Ectodermal cell (in vitro differentiated cells): ENCODE measurements at regions not wholly inside any gene's neighbourhood (a gene's known extent, or its start where the extent isn't known, plus 50 kb on each side); places are given as distances from the start of the nearest gene placed in this dataset.

Experiments
- H3K27ac ChIP-seq: 2 replicates; pipeline ENCODE4 v1.7.0; 2013; ENCODE audit warnings: mild to moderate bottlenecking, low read depth, low read length; ENCODE audit not compliant: insufficient read depth, poor library complexity, severe bottlenecking
- H3K27me3 ChIP-seq: 2 replicates; pipeline ENCODE4 v1.7.0; 2013; ENCODE audit warnings: mild to moderate bottlenecking, low read length; ENCODE audit not compliant: insufficient read depth, control insufficient read depth, poor library complexity, severe bottlenecking
- H3K36me3 ChIP-seq: one replicate; pipeline ENCODE4 v1.7.0; 2013; ENCODE audit warnings: low read length; ENCODE audit not compliant: control insufficient read depth, insufficient read depth
- H3K4me1 ChIP-seq: one replicate; pipeline ENCODE4 v1.7.0; 2013; ENCODE audit warnings: low read length; ENCODE audit not compliant: control insufficient read depth, insufficient read depth
- H3K4me3 ChIP-seq: 2 replicates; pipeline ENCODE4 v1.7.0; 2013; ENCODE audit warnings: low read depth, low read length, control low read depth; ENCODE audit not compliant: insufficient read depth
- H3K9me3 ChIP-seq: 2 replicates; pipeline ENCODE4 v1.7.0; 2013; ENCODE audit warnings: mild to moderate bottlenecking, low read length, moderate library complexity; ENCODE audit not compliant: control insufficient read depth
- WGBS, 2 experiments: methylation state at CpG; one replicate each; pipeline ENCODE4 v1.1.7; 2013; ENCODE audit warnings: missing lambda C conversion rate in 2 of 2; 5-methylcytosine and 5-hydroxymethylcytosine counted together

DNA sequence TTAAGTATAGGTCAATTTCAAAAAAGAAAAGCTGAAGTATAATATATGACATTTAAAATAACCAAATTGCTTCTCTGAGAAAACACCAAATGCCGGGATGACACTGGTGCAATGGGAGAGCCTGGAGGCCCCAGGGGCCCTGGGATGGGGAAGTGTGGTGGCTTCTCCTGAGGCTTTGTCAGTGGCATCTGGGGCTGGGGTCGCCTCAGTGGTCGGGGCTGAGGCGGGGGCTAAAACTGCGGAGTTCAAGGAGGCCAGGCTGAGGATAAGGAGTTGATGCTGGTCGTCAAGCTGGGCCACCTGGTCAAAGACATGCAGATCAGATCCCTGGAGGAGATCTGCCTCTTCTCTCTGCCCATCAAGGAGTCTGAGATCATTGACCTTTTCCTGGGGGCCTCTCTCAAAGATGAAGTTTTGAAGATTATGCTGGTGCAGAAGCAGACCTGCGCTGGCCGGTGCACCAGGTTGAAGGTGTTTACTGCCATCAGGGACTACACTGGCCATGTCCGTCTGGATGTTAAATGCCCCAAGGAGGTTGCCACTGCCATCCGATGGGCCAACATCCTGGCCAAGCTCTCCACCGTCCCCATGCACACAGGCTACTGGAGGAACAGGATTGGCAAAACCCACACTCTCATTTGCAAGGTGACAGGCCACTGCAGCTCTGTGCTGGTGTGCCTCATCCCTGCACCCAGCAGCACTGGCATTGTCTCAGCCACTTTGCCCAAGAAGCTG lies 660.1 kb upstream of the CCDC179 start:
- 94 to 97% methylated on average over 11 of the region's 11 CpGs for WGBS, 2 experiments
- no peak overlapping the region for H3K4me3 ChIP-seq
- H3K36me3 ChIP-seq, result no peaks in the 10 kb centered on the region
- no peaks in the 10 kb centered on the region for H3K9me3 ChIP-seq
- H3K27ac ChIP-seq, result no peak overlapping the region
- H3K27me3 ChIP-seq, result no peaks in the 10 kb centered on the region
- H3K4me1 ChIP-seq, result no peaks in the 10 kb centered on the region

GRCh38 chr11:23536907-23537306 lies 676.6 kb upstream of the CCDC179 start:
- H3K27me3 ChIP-seq, result no peaks in the 10 kb centered on the region
- H3K9me3 ChIP-seq, result no peaks in the 10 kb centered on the region
- 96 to 98% methylated on average over 3 to 4 of the region's 4 CpGs for WGBS, 2 experiments
- no peaks in the 10 kb centered on the region for H3K36me3 ChIP-seq
- no peak overlapping the region for H3K4me3 ChIP-seq
- no peak overlapping the region for H3K27ac ChIP-seq
- no peaks in the 10 kb centered on the region for H3K4me1 ChIP-seq

DNA sequence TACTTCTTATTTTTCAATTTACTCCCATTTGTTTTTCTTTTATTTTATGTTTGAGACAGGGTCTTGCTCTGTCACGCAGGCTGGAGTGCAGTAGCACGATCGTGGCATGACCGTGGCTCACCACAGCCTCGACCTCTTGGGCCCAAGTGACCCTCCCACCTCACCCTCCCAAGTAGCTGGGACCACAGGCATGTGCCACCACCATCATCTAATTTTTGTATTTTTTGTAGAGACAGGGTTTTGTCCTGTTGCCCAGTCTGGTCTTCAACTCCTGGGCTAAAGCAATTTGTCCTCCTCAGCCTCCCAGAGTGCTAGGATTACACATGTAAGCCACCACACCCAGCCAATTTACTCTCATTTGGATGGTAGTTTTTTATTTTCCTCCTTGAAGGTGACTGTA lies 679.3 kb upstream of the CCDC179 start:
- WGBS, 2 experiments, result 75 to 94% methylated on average over 5 of the region's 5 CpGs
- H3K36me3 ChIP-seq, result no peaks in the 10 kb centered on the region

GRCh38 chr11:23540101-23540561 lies 679.9 kb upstream of the CCDC179 start:
- Histone ChIP-seq H3K9me3 (no peaks in the 10 kb centered on the region), H3K27me3 (no peaks in the 10 kb centered on the region), H3K4me1 (no peaks in the 10 kb centered on the region), H3K4me3 (no peak overlapping the region), H3K27ac (no peak overlapping the region), H3K36me3 (no peaks in the 10 kb centered on the region)
- WGBS, 2 experiments, result 23 to 25% methylated on average over 8 of the region's 8 CpGs

More for the DNA sequence above, 679.3 kb upstream of the CCDC179 start:
- no peaks in the 10 kb centered on the region for H3K27me3 ChIP-seq
- H3K4me3 ChIP-seq, result no peak overlapping the region
- H3K9me3 ChIP-seq, result no peaks in the 10 kb centered on the region
- H3K4me1 ChIP-seq, result no peaks in the 10 kb centered on the region
- H3K27ac ChIP-seq, result no peak overlapping the region

GRCh38 chr11:23542189-23542588 lies 681.9 kb upstream of the CCDC179 start:
- Histone ChIP-seq H3K4me1 (no peaks in the 10 kb centered on the region), H3K4me3 (no peak overlapping the region), H3K27ac (no peak overlapping the region), H3K36me3 (no peaks in the 10 kb centered on the region), H3K27me3 (no peaks in the 10 kb centered on the region), H3K9me3 (no peaks in the 10 kb centered on the region)
- WGBS, 2 experiments, result no CpG with 5 or more reads among the region's 1 CpG

GRCh38 chr11:23542816-23543215 lies 682.5 kb upstream of the CCDC179 start:
- H3K9me3 ChIP-seq, result no peaks in the 10 kb centered on the region
- 100% methylated on average over 1 to 3 of the region's 3 CpGs for WGBS, 2 experiments
- H3K4me1 ChIP-seq, result no peaks in the 10 kb centered on the region
- no peaks in the 10 kb centered on the region for H3K27me3 ChIP-seq
- H3K4me3 ChIP-seq, result no peak overlapping the region
- no peak overlapping the region for H3K27ac ChIP-seq
- H3K36me3 ChIP-seq, result no peaks in the 10 kb centered on the region

DNA sequence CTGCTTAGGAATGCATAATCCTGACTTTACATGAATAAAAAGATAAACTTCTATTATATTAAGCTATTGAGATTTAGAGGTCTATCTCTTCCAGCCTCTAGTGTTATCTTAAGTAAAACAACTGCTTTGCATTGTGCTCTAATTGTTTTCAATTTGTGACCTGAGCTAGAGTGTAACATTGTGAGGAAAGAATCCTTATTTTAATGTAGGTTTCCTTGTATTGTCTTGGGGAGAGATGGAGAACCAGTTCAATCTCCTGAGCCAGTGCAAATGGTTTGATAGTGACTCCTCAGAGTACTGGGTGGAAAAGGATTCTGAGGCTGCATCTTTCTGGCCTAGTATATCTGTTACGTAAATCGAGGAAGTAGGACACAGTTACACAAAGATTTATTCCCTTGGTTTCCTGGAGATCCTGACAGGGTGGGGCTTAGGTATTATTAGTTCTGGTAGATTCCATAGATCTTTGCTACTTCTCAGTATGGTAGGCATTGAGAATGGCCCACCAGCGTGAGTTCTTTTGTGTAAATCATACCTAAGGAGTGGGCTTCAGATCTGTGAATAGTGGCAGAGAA lies 683.5 kb upstream of the CCDC179 start:
- Histone ChIP-seq H3K27ac (no peak overlapping the region), H3K9me3 (no peaks in the 10 kb centered on the region), H3K4me3 (no peak overlapping the region), H3K36me3 (no peaks in the 10 kb centered on the region), H3K27me3 (no peaks in the 10 kb centered on the region), H3K4me1 (no peaks in the 10 kb centered on the region)
- WGBS, 2 experiments, result 97 to 98% methylated on average over 3 of the region's 3 CpGs

GRCh38 chr11:23551706-23552105 lies 691.4 kb upstream of the CCDC179 start:
- Histone ChIP-seq H3K4me1 (no peaks in the 10 kb centered on the region), H3K27me3 (no peaks in the 10 kb centered on the region), H3K4me3 (no peak overlapping the region), H3K36me3 (no peaks in the 10 kb centered on the region), H3K27ac (no peak overlapping the region), H3K9me3 (no peaks in the 10 kb centered on the region)
- WGBS, 2 experiments, result 50% methylated on average over 1 of the region's 1 CpG

- no peak overlapping the region for H3K4me3 ChIP-seq
- no peaks in the 10 kb centered on the region for H3K9me3 ChIP-seq
- no peaks in the 10 kb centered on the region for H3K27me3 ChIP-seq
- 80 to 88% methylated on average over 1 of the region's 1 CpG for WGBS, 2 experiments
- no peaks in the 10 kb centered on the region for H3K36me3 ChIP-seq
- H3K27ac ChIP-seq, result no peak overlapping the region
- peaks cover 6% of the 10 kb centered on the region for H3K4me1 ChIP-seq
Measured at GRCh38 chr11:23554002-23554401, 693.7 kb upstream of the CCDC179 start.

DNA sequence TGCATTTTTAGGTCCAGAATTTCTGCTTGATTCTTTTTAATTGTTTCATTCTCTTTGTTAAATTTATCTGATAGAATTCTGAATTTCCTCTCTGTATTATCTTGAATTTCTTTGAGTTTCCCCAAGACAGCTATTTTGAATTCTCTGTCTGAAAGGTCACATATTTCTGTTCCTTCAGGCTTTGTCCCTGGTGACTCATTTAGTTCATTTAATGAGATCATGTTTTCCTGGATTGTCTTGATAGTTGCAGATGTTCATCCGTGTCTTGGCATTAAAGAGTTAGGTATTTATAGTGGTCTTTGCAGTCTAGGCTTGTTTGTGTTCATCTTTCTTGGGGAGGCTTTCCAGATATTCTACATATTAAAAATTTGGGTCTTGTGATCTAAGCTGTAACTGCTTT lies 694.8 kb upstream of the CCDC179 start:
- H3K4me1 ChIP-seq, result peaks cover 6% of the 10 kb centered on the region
- H3K9me3 ChIP-seq, result no peaks in the 10 kb centered on the region
- no peak overlapping the region for H3K4me3 ChIP-seq
- 100% methylated on average over 1 of the region's 1 CpG for WGBS, 2 experiments
- no peak overlapping the region for H3K27ac ChIP-seq
- no peaks in the 10 kb centered on the region for H3K36me3 ChIP-seq
- no peaks in the 10 kb centered on the region for H3K27me3 ChIP-seq
